H7 (cell line): ENCODE measurements at regions not wholly inside any gene's neighbourhood (a gene's known extent, or its start where the extent isn't known, plus 50 kb on each side); places are given as distances from the start of the nearest gene placed in this dataset.

Experiments used
- DNase-seq: peaks from one replicate; pipeline ENCODE4 v3.0.0; 2012
- H3K27me3 ChIP-seq: 2 replicates; pipeline ENCODE4 v1.6.0; 2011; ENCODE audit warnings: mild to moderate bottlenecking, low read length; ENCODE audit not compliant: control insufficient read depth, insufficient read depth
- H3K36me3 ChIP-seq: replicated peaks from 2 replicates; pipeline ENCODE4 v1.5.1; 2011; ENCODE audit warnings: low read length; ENCODE audit not compliant: control insufficient read depth, insufficient read depth
- H3K4me3 ChIP-seq: 2 replicates; pipeline ENCODE4 v1.5.1; 2011; ENCODE audit warnings: low read depth, mild to moderate bottlenecking, control low read depth, low read length, moderate library complexity; ENCODE audit not compliant: insufficient read depth

DNA sequence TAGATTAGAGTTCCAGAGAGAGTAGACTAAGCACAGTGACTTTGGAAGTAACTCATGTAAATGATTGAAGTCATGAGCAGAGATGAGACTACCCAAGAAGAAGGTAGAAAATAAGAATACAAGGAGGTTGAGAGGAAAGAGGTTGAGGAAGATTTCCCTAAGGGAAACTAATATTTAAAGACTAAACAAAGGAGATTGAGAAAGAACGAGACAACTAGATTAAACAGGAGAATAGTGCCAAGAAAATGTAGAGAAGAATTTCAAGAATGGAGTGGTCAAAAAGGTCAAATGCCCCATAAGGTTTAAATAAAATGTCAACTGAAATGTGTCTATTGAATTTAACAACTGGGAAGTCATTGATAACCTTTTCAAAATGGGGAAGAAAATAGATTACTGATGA lies 59.0 kb downstream of the RPS29 start:
- DNase-seq: no peak
- no peaks in the 10 kb centered on the region for H3K27me3 ChIP-seq
- no peaks in the 10 kb centered on the region for H3K36me3 ChIP-seq
- no peak overlapping the region for H3K4me3 ChIP-seq

DNA sequence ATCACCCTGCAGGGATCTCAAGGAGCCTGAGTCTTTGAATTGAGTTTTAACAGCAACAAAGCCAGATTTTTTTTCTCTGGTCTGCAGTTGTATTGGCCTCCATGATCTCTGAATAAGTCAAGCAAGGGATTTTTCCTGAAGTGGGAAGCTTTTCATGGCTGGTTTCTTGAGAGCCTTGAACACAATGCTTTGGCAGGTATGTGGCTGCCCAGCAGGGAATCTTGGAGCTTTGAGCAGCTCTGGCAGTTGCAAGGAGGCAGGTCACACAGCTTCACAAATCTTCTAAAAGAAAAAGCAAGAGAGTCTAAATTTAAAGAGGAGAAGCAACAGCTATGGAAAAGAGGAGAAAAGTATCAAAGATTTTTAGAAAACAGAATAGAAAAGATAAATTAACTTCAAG lies 60.1 kb downstream of the RPS29 start:
- no peak for DNase-seq

DNA sequence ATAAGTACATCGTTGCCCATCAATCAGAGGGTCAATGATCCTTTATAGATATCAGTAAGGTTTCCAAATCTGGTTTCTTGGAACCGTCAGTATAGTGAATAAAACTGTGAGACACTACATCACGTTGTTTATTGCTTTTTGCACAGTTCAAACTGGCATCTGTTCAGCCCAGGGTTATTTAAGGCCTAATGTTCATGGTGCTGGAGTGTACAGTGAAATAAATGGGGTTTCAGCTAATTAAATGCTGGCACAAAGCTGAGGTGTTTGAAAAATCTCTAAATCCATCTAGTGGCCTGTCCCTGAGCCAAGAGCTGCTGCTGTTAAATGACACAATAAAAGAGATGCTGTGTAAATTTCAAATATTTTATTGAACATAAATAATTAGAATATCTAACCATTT lies 69.9 kb downstream of the RPS29 start:
- DNase-seq: no peak
- Histone ChIP-seq H3K4me3 (no peak overlapping the region), H3K36me3 (no peaks in the 10 kb centered on the region), H3K27me3 (no peaks in the 10 kb centered on the region)

More for the DNA sequence above, 60.1 kb downstream of the RPS29 start:
- Histone ChIP-seq H3K4me3 (no peak overlapping the region), H3K27me3 (no peaks in the 10 kb centered on the region), H3K36me3 (no peaks in the 10 kb centered on the region)

DNA sequence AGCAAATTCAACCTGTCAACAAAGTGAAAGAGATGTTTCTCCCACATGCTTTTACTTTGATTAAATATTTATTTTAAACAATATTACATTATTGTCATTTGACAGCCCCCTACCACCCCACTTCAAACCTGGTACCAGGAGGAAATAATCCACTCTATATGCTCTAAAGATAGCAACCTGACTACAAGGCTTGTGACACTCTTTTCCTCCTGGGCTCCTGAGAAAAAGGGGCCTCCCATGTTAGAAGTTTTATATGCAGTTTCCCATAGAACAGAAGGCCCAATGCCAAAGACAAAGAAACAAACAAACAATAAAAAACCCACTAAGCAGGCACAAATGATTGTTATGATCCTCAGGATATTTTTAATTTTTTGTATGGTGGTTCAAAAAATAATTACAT lies 73.6 kb downstream of the RPS29 start:
- no peaks in the 10 kb centered on the region for H3K27me3 ChIP-seq
- H3K4me3 ChIP-seq: no peak overlapping the region
- no peaks in the 10 kb centered on the region for H3K36me3 ChIP-seq
- DNase-seq: no peak

DNA sequence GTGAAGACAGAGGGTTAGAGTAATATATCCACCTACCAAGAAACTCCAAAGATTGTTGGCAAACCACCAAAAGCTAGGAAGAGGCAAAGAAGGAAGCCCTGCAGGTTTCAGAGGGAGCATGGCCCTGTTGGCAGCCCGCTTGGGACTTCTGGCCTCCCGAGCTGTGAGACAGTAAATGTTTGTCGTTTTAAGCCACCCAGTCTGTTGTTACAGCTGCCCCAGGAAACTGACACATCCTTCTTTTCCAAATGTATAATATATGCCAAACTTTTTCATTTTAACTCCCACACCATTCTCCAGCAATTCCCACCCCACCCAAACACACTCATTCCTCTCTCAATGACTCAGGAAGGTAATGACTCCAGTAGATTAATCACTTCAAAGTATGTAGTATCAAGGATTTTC lies 74.0 kb downstream of the RPS29 start:
- Histone ChIP-seq H3K27me3 (no peaks in the 10 kb centered on the region), H3K4me3 (no peak overlapping the region), H3K36me3 (no peaks in the 10 kb centered on the region)
- DNase-seq: no peak

DNA sequence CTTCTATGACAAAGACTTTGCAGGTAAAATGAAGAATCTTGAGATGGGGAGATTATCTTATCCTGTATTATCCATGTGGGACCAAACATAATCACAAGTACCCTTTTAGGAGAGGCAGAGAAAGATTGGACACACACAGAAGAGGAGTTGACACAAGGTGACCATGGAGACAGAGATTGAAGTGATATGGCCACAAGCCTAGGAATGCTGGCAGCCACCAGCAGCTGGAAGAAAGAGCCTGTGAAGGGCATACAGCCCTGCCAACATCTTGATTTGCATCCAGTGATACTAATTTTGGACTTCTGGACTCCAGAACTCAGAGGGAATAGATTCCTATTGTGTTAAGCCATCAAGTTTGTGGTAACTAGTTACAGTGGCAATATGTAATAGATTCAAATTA lies 78.1 kb downstream of the RPS29 start:
- Histone ChIP-seq H3K4me3 (no peak overlapping the region), H3K27me3 (no peaks in the 10 kb centered on the region), H3K36me3 (no peaks in the 10 kb centered on the region)
- no peak for DNase-seq

DNA sequence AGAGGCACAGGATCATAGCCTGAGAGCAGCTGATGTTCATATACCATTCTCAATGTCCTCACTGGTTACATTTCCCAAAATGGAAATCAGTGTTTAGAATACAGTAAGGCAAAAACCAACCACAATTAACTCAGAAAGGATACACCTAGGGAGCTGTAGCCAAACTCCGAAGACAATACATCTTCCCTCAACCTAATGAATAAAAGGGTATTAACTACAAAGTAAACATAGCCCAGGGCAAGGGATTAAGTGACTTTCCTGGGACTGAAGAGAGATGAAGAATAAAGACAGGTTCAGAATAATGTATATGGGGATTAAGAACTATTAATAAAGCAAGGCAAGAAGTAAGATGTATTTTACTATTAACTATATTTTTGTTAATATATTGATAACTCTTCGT lies 79.5 kb downstream of the RPS29 start:
- no peaks in the 10 kb centered on the region for H3K27me3 ChIP-seq
- no peak for DNase-seq
- H3K36me3 ChIP-seq: no peaks in the 10 kb centered on the region
- H3K4me3 ChIP-seq: no peak overlapping the region

DNA sequence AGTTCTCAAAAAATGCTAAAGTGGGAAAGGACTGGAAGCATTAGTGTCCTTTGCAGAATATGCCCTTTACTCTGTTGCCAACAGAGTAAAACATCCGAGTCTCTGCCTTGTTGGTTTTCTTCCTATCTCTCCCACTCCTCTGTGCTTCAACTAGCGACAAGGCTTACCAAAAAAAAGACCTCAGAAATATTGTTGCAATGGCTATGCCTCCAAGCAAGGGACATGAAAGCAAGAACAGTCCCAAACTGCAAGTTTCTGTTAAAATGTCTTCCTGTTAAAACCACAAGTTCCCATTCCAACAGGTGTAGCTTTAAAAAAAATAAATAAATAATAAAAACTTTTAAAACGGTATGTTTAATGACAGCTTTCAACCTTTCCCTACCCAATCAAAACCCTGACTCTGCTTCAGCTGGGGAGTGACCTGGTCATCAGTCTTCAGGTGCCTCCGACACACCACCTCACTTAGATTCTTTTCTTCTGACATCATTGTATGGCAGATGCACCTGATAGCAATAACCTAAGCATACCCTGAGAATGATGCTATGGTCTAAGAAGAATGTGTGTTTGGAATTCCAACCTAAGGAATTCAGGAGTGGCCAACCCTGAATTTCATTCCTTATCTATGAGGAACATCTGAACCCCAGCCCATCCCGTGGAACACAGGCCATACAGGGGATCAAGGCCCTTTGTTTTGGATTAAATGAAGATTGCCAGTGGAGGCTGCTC lies 81.0 kb downstream of the RPS29 start:
- H3K4me3 ChIP-seq: no peak overlapping the region
- H3K36me3 ChIP-seq: no peaks in the 10 kb centered on the region
- no peak for DNase-seq
- H3K27me3 ChIP-seq: no peaks in the 10 kb centered on the region

DNA sequence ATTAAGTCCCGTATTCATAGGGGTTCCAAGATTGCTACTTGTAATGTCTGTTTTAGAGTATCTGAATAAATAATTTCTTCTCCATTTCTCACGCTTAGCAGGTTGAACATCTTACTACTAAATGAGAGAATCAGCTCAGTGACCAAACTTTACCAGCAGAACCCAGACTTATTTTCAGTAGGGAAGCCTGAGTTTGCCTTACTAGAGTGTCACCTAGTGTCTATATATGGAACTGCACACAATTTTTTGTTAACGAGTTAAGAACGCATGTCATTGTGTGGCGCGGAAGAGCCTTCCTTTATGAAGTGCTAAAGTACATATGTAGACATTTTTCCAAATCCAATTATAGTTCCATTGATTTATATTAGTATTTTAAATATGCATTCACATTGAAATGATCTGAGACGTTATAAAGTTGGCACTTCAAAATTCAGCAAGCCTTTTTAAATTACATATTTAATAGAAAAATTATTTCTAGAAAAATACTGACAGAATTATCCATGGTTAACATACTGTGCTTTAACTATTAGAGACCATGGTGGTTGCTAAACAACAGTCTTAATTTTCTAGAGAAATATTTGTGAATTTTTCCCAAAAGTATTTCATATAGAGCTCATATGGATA lies 88.3 kb downstream of the RPS29 start:
- Histone ChIP-seq H3K36me3 (no peaks in the 10 kb centered on the region), H3K4me3 (no peak overlapping the region), H3K27me3 (no peaks in the 10 kb centered on the region)
- peak; percentile 46 for DNase-seq

DNA sequence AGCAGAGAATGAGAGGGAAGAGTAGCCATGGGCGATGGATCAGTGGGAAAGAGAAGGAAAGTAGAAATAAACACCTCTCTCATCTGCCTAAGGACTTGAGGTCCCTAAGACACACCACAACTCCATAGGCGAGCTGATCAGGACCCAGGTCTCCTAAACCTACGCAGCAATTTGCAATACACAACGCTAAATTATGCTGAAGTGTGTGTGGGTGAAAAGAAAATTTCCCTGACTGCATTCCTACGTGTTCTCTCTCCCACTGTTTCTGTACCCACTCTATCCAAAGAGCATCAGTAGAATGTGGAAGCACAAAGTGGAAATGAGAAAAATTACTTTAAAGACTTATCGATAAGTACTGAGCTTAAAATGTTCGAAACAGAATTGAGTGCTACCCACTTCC lies 88.9 kb downstream of the RPS29 start:
- no peaks in the 10 kb centered on the region for H3K27me3 ChIP-seq
- H3K36me3 ChIP-seq: no peaks in the 10 kb centered on the region
- no peak for DNase-seq
- H3K4me3 ChIP-seq: no peak overlapping the region

DNA sequence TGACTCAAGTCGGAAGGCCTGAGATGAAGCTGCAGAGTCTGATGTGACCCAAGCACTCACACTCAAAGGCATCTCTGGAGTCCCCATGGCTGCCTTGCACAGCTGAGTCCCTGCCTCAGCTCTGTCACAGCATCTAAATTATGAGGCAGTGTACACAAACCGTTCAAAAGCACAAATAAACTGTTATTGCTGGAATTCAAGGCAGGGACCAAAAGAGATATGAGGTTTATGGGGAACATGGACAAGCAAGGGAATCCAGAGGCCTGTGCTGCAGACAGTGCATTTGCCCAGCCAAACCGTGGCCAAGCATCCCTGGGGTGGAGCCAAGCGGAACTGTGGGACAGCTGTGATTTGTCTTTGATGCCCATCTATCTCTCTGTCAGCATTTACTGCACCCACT lies 91.3 kb downstream of the RPS29 start:
- Histone ChIP-seq H3K4me3 (no peak overlapping the region), H3K27me3 (no peaks in the 10 kb centered on the region), H3K36me3 (no peaks in the 10 kb centered on the region)
- no peak for DNase-seq

DNA sequence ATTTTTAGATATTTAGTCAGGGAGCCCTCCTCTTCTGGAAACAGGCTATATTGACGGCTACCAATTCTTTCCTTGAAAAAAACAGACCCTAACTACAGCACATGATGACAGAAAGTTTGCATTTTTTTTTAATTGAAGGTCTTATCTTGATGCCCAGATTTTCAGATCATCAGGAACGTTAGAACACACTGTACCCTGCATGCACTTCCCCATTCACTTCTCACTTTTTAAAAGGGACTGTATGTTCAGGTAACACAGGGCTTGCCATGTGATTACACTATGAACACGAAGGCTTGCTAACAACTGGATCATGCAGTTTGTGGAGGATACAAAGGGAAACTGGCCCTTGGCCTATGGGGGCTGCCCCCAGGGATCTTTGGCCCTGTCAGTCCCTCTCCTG lies 92.6 kb downstream of the RPS29 start:
- no peak for DNase-seq
- Histone ChIP-seq H3K27me3 (no peaks in the 10 kb centered on the region), H3K36me3 (no peaks in the 10 kb centered on the region), H3K4me3 (no peak overlapping the region)

DNA sequence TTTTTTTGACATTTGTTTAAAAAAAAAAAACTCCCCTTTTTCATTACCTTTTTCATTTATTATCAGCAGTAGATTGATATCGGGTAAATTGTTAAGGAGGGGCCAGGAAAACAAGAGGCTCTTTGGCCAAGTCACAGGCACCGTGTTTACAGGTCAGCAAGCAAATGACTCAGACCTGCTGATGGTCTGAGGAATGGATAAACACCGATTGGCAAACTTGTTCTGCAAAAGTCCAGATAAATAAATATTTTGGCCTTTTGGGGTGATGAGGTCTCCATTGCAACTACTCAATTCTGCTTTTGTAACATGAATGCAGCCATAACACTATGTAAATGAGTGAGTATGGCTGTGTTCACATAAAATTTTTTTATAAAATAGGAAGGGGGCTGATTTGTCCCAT lies 94.0 kb downstream of the RPS29 start:
- Histone ChIP-seq H3K4me3 (no peak overlapping the region), H3K27me3 (no peaks in the 10 kb centered on the region), H3K36me3 (no peaks in the 10 kb centered on the region)
- DNase-seq: no peak

DNA sequence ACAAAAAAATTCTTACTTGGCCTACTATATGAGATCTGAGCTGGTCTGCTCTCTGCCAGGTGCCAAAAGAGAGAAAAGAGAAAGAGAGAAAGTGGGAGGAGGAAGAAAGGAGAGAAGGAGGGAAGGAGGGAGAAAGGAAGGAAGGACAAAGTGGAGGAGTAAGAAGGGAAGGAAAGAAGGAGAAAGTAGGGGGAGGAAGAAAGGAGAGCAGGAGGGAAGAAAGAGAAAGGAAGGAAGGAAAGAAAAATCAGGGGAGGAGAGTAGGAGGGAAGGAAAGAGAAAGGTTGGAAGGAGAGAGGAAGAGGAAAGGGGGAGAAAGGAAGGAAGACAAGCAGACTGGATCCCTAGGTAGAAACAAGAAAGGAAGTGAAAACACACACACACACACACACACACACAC lies 96.8 kb downstream of the RPS29 start:
- Histone ChIP-seq H3K36me3 (no peaks in the 10 kb centered on the region), H3K4me3 (no peak overlapping the region), H3K27me3 (no peaks in the 10 kb centered on the region)
- DNase-seq: no peak

DNA sequence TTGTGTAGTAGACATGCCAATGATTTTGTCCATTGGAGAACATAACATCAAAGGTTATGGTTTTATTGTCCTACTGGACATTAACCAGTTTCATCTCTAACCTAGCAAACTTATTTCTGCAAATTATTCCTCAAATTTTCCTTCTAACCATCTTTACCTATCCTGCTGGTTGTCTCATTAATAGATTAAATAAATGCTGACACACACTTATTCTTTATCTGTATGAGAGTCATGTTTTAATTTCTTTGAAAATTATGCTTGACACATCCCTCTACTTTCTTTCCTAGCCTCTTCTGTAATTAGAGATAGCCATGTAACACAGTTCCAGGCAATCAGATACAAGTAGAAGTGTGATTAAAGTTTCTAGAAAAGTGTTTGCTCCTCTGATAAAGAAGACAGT lies 98.9 kb downstream of the RPS29 start:
- no peaks in the 10 kb centered on the region for H3K36me3 ChIP-seq
- H3K4me3 ChIP-seq: no peak overlapping the region
- H3K27me3 ChIP-seq: no peaks in the 10 kb centered on the region
- DNase-seq: no peak

DNA sequence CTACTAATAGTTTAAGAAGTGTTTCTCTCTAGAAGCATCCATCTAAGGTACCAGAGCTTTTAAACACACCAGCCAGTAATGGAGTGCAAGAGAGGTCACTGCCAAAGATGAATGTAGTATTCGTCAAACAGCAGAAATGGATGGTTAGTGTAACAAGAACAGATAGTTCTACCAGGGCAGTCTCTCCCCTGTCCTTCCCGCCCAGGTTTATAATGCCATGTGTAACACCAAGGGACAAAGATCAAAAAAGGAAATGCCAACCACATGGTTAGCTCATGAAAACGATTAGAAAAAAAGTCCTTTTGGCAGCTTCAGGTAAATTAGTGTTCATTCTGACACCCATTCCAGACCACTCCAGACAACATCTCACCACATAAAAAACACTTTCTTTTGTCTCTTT lies 100.9 kb downstream of the RPS29 start:
- H3K4me3 ChIP-seq: no peak overlapping the region
- H3K27me3 ChIP-seq: no peaks in the 10 kb centered on the region
- no peaks in the 10 kb centered on the region for H3K36me3 ChIP-seq
- no peak for DNase-seq
